GM19397 (cell line): ENCODE measurements at regions not wholly inside any gene's neighbourhood (a gene's known extent, or its start where the extent isn't known, plus 50 kb on each side); places are given as distances from the start of the nearest gene placed in this dataset.

ENCODE experiments used
- ATAC-seq: cut with Tn5 transposase; IDR thresholded peaks from one replicate; pipeline ENCODE4 v1.9.1; 2021; ENCODE audit warnings: mild to moderate bottlenecking, moderate library complexity; ENCODE audit not compliant: unreplicated experiment

- no peak for ATAC-seq
Measured at GRCh38 chr4:134401798-134402197, 200.2 kb upstream of the PABPC4L start.

GRCh38 chr4:134393592-134393991, 192.0 kb upstream of the PABPC4L start:
- ATAC-seq: no peak

GRCh38 chr4:134390319-134390718, 188.7 kb upstream of the PABPC4L start:
- no peak for ATAC-seq

GRCh38 chr4:134388351-134388750, 186.8 kb upstream of the PABPC4L start:
- no peak for ATAC-seq

GRCh38 chr4:134382478-134383227, 181.1 kb upstream of the PABPC4L start:
- ATAC-seq: no peak

GRCh38 chr4:134375775-134376174, 174.2 kb upstream of the PABPC4L start:
- ATAC-seq: no peak

GRCh38 chr4:134365852-134366251, 164.3 kb upstream of the PABPC4L start:
- no peak for ATAC-seq

- ATAC-seq: no peak
Measured at GRCh38 chr4:134364928-134365327, 163.3 kb upstream of the PABPC4L start.

- no peak for ATAC-seq
Measured at GRCh38 chr4:134345244-134345643, 143.7 kb upstream of the PABPC4L start.

- ATAC-seq: no peak
Measured at GRCh38 chr4:134343656-134344055, 142.1 kb upstream of the PABPC4L start.

- no peak for ATAC-seq
Measured at GRCh38 chr4:134343081-134343480, 141.5 kb upstream of the PABPC4L start.

GRCh38 chr4:134337574-134337973, 136.0 kb upstream of the PABPC4L start:
- no peak for ATAC-seq

- ATAC-seq: no peak
Measured at GRCh38 chr4:134328741-134329140, 127.2 kb upstream of the PABPC4L start.

- ATAC-seq: no peak
Measured at GRCh38 chr4:134327274-134328122, 125.9 kb upstream of the PABPC4L start.

GRCh38 chr4:134326866-134327265, 125.3 kb upstream of the PABPC4L start:
- ATAC-seq: no peak

- ATAC-seq: no peak
Measured at GRCh38 chr4:134324179-134324578, 122.6 kb upstream of the PABPC4L start.

- ATAC-seq: no peak
Measured at GRCh38 chr4:134320048-134320447, 118.5 kb upstream of the PABPC4L start.

- ATAC-seq: no peak
Measured at GRCh38 chr4:134313591-134313990, 112.0 kb upstream of the PABPC4L start.

- ATAC-seq: no peak
Measured at GRCh38 chr4:134309715-134310114, 108.1 kb upstream of the PABPC4L start.

GRCh38 chr4:134308910-134309309, 107.3 kb upstream of the PABPC4L start:
- no peak for ATAC-seq

- no peak for ATAC-seq
Measured at GRCh38 chr4:134298313-134298712, 96.7 kb upstream of the PABPC4L start.

GRCh38 chr4:134297765-134298164, 96.2 kb upstream of the PABPC4L start:
- no peak for ATAC-seq
